Activated CD4-positive, CD25-positive, alpha-beta regulatory T cell treated with anti-CD3 and anti-CD28 coated beads, Interleukin-2, amount 50 U/mL, for 24 hours (primary cell): ENCODE measurements at regions not wholly inside any gene's neighbourhood (a gene's known extent, or its start where the extent isn't known, plus 50 kb on each side); places are given as distances from the start of the nearest gene placed in this dataset.
"Not testable (repeated sequence)": the region's sequence is repeated elsewhere in the genome, so short reads cannot be mapped to it uniquely, and the experiment has no call there.

Experiments
- ATAC-seq, 2 donors: fragments of 150-1000 bp; cut with Tn5 transposase; one replicate each; pipeline ENCODE4 v1.10.0; 2021; ENCODE audit warnings: mild to moderate bottlenecking in 1 of 2, moderate library complexity in 1 of 2

- no peak for ATAC-seq
Measured at GRCh38 chr5:28450997-28451396, 1412.6 kb upstream of the CDH9 start.

- ATAC-seq: no peak
Measured at GRCh38 chr5:28448791-28449190, 1410.4 kb upstream of the CDH9 start.

GRCh38 chr5:28430565-28431178 lies 1392.3 kb upstream of the CDH9 start:
- ATAC-seq: no peak

GRCh38 chr5:28421141-28421540 lies 1382.8 kb upstream of the CDH9 start:
- no peak for ATAC-seq

GRCh38 chr5:28415791-28416443 lies 1377.5 kb upstream of the CDH9 start:
- ATAC-seq: no peak

- ATAC-seq: no peak
Measured at GRCh38 chr5:28414619-28415018, 1376.2 kb upstream of the CDH9 start.

- ATAC-seq: no peak
Measured at GRCh38 chr5:28408651-28409050, 1370.3 kb upstream of the CDH9 start.

GRCh38 chr5:28408186-28408585 lies 1369.8 kb upstream of the CDH9 start:
- no peak for ATAC-seq

- ATAC-seq: no peak
Measured at GRCh38 chr5:28404363-28405071, 1366.1 kb upstream of the CDH9 start.

GRCh38 chr5:28403846-28404245 lies 1365.5 kb upstream of the CDH9 start:
- no peak for ATAC-seq

- no peak for ATAC-seq
Measured at GRCh38 chr5:28402590-28403301, 1364.4 kb upstream of the CDH9 start.

GRCh38 chr5:28400076-28400475 lies 1361.7 kb upstream of the CDH9 start:
- ATAC-seq: no peak

- ATAC-seq: no peak
Measured at GRCh38 chr5:28399211-28399610, 1360.8 kb upstream of the CDH9 start.

GRCh38 chr5:28398185-28398584 lies 1359.8 kb upstream of the CDH9 start:
- ATAC-seq: no peak

GRCh38 chr5:28397502-28397941 lies 1359.1 kb upstream of the CDH9 start:
- no peak for ATAC-seq

- ATAC-seq: no peak
Measured at GRCh38 chr5:28391277-28391676, 1352.9 kb upstream of the CDH9 start.

- ATAC-seq: no peak
Measured at GRCh38 chr5:28390341-28390740, 1352.0 kb upstream of the CDH9 start.

GRCh38 chr5:28389727-28390126 lies 1351.3 kb upstream of the CDH9 start:
- not testable (repeated sequence) for ATAC-seq

GRCh38 chr5:28388428-28388827 lies 1350.0 kb upstream of the CDH9 start:
- no peak for ATAC-seq

- ATAC-seq: no peak
Measured at GRCh38 chr5:28386712-28387111, 1348.3 kb upstream of the CDH9 start.

- ATAC-seq: no peak
Measured at GRCh38 chr5:28380167-28380566, 1341.8 kb upstream of the CDH9 start.

GRCh38 chr5:28374492-28374967 lies 1336.1 kb upstream of the CDH9 start:
- no peak for ATAC-seq

GRCh38 chr5:28370896-28371295 lies 1332.5 kb upstream of the CDH9 start:
- ATAC-seq: no peak
